Upper lobe of right lung (tissue), 1 donor: ENCODE measurements at regions not wholly inside any gene's neighbourhood (a gene's known extent, or its start where the extent isn't known, plus 50 kb on each side); places are given as distances from the start of the nearest gene placed in this dataset.

Experiments
- ATAC-seq: fragments of 200-7000 bp; cut with Tn5 transposase; one replicate; pipeline ENCODE4 v1.9.1; 2020; ENCODE audit warnings: mild to moderate bottlenecking, moderate library complexity
- DNase-seq: peaks from one replicate; pipeline ENCODE4 v3.0.0-alpha.2; 2020
- H3K27ac ChIP-seq: fragments of 200-600 bp; one replicate; pipeline ENCODE4 v1.8.0; 2022
- H3K27me3 ChIP-seq: fragments of 200-600 bp; one replicate; pipeline ENCODE4 v1.8.0; 2022; ENCODE audit warnings: mild to moderate bottlenecking
- H3K36me3 ChIP-seq: fragments of 200-600 bp; one replicate; pipeline ENCODE4 v1.8.0; 2022
- H3K4me1 ChIP-seq: fragments of 200-600 bp; one replicate; pipeline ENCODE4 v1.8.0; 2022
- H3K4me3 ChIP-seq: fragments of 200-600 bp; one replicate; pipeline ENCODE4 v1.8.0; 2022; ENCODE audit warnings: mild to moderate bottlenecking
- H3K9me3 ChIP-seq: fragments of 200-600 bp; one replicate; pipeline ENCODE4 v1.8.0; 2022
- CTCF ChIP-seq: fragments of 200-600 bp; IDR thresholded peaks from one replicate; pipeline ENCODE4 v1.8.0; 2022; ENCODE audit warnings: antibody characterized with exemption
- intact Hi-C: fragments of 100-400 bp; cut with DNase I; formaldehyde crosslinking; loops from one replicate; pipeline ENCODE4 v1.11.0; 2022
- donor health status: DM: no; HTN: yes; CAD: no; lungs with severe emphysema.

- Histone ChIP-seq H3K27ac (no peak overlapping the region), H3K36me3 (no peaks in the 10 kb centered on the region), H3K27me3 (no peaks in the 10 kb centered on the region), H3K4me1 (no peaks in the 10 kb centered on the region), H3K4me3 (no peak overlapping the region), H3K9me3 (no peaks in the 10 kb centered on the region)
- intact Hi-C loops = no loop called here
- TF ChIP-seq CTCF = no peak
- ATAC-seq (no peak), DNase-seq (no peak)
Observed at GRCh38 chr6:54029187-54029586, 82.1 kb upstream of the MLIP start.

GRCh38 chr6:54031169-54031568 lies 80.1 kb upstream of the MLIP start:
- H3K27ac ChIP-seq = no peak overlapping the region
- intact Hi-C loops = no loop called here
- no peak overlapping the region for H3K4me3 ChIP-seq
- no peaks in the 10 kb centered on the region for H3K27me3 ChIP-seq
- no peak for ATAC-seq
- no peak for DNase-seq
- no peak for TF ChIP-seq CTCF
- no peaks in the 10 kb centered on the region for H3K9me3 ChIP-seq
- H3K36me3 ChIP-seq = no peaks in the 10 kb centered on the region
- no peaks in the 10 kb centered on the region for H3K4me1 ChIP-seq

- intact Hi-C loops = no loop called here
- Histone ChIP-seq H3K4me1 (no peaks in the 10 kb centered on the region), H3K4me3 (no peak overlapping the region), H3K9me3 (no peaks in the 10 kb centered on the region), H3K27me3 (no peaks in the 10 kb centered on the region), H3K36me3 (no peaks in the 10 kb centered on the region), H3K27ac (no peak overlapping the region)
- DNase-seq = no peak
- TF ChIP-seq CTCF = no peak
- no peak for ATAC-seq
Observed at GRCh38 chr6:54037277-54037779, 73.9 kb upstream of the MLIP start.

GRCh38 chr6:54040545-54040944 lies 70.7 kb upstream of the MLIP start:
- ATAC-seq = no peak
- no peak for DNase-seq
- TF ChIP-seq CTCF = no peak
- intact Hi-C loops = no loop called here
- Histone ChIP-seq H3K4me1 (no peaks in the 10 kb centered on the region), H3K27me3 (no peaks in the 10 kb centered on the region), H3K4me3 (no peak overlapping the region), H3K27ac (no peak overlapping the region), H3K9me3 (no peaks in the 10 kb centered on the region), H3K36me3 (no peaks in the 10 kb centered on the region)

- DNase-seq (no peak), ATAC-seq (no peak)
- no peaks in the 10 kb centered on the region for H3K27me3 ChIP-seq
- no peaks in the 10 kb centered on the region for H3K36me3 ChIP-seq
- intact Hi-C loops = no loop called here
- no peaks in the 10 kb centered on the region for H3K9me3 ChIP-seq
- no peak overlapping the region for H3K4me3 ChIP-seq
- no peaks in the 10 kb centered on the region for H3K4me1 ChIP-seq
- TF ChIP-seq CTCF = no peak
- H3K27ac ChIP-seq = no peak overlapping the region
Observed at GRCh38 chr6:54041239-54041638, 70.0 kb upstream of the MLIP start.

GRCh38 chr6:54043360-54043759 lies 67.9 kb upstream of the MLIP start:
- no peaks in the 10 kb centered on the region for H3K27me3 ChIP-seq
- no peaks in the 10 kb centered on the region for H3K36me3 ChIP-seq
- DNase-seq (no peak), ATAC-seq (no peak)
- H3K4me1 ChIP-seq = no peaks in the 10 kb centered on the region
- no peaks in the 10 kb centered on the region for H3K9me3 ChIP-seq
- H3K27ac ChIP-seq = no peak overlapping the region
- no peak overlapping the region for H3K4me3 ChIP-seq
- TF ChIP-seq CTCF = no peak
- intact Hi-C loops = no loop called here
